ENCODE measurements at regions not wholly inside any gene's neighbourhood (a gene's known extent, or its start where the extent isn't known, plus 50 kb on each side); places are given as distances from the start of the nearest gene placed in this dataset.
"Not testable (repeated sequence)": the region's sequence is repeated elsewhere in the genome, so short reads cannot be mapped to it uniquely, and the experiment has no call there.

- DNase-seq = no peak
Observed at GRCh38 chr6:152811785-152812184, 61.2 kb downstream of the VIP start.

DNA sequence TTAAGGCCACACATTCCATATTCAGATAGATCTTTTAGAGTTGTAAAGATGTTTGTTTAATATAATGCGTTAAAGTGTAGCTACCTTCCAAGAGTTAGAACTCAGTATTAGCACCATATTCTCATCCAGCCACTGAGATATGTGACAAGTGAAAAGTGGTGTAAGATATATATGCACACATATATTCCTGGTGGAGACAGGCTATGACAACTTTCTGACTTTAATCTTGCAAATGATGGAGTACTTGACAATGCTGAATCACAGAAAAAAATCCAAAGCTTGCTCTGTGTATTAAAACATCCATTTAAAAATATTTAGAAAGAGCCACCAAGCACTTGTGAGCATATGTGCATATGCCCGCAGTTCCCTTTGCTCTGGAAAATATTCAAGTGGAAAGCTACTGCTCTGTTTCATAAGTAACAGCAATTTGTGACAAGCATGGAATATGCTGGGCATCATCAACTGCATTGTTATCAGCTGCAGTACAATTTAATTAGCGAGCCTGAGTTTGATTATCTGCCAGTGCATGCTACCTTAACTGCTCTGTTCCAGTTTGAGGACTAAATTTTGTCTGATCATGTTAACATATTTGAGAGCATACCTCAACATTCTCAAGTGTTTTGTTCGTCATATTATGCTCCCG, 64.8 kb downstream of the VIP start:
- DNase-seq = no peak

GRCh38 chr6:152816055-152816454, 65.5 kb downstream of the VIP start:
- no peak for DNase-seq

GRCh38 chr6:152821525-152821924, 70.9 kb downstream of the VIP start:
- DNase-seq = no peak

- DNase-seq = no peak
Observed at GRCh38 chr6:152824666-152825065, 74.1 kb downstream of the VIP start.

DNA sequence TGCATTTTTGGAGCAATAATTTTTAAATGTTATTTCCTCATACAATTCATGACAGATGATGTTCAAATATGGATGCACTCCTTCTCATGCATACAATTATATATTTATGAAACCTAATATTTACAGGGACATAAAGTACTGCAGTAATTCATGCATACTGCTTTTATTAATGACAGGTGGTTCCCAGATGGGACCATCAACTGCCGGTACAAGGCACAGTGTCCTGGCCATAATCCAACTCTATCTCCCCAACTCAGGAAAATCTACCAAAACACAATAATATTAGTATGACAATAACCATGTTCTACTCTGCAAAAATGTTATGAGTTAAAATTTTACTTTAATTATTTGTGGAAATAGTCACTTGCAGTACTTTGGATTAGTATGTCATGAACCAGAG, 77.8 kb downstream of the VIP start:
- no peak for DNase-seq

GRCh38 chr6:152834366-152834765, 83.8 kb downstream of the VIP start:
- not testable (repeated sequence) for DNase-seq

- DNase-seq = no peak
Observed at GRCh38 chr6:152836523-152836922, 85.9 kb downstream of the VIP start.

DNA sequence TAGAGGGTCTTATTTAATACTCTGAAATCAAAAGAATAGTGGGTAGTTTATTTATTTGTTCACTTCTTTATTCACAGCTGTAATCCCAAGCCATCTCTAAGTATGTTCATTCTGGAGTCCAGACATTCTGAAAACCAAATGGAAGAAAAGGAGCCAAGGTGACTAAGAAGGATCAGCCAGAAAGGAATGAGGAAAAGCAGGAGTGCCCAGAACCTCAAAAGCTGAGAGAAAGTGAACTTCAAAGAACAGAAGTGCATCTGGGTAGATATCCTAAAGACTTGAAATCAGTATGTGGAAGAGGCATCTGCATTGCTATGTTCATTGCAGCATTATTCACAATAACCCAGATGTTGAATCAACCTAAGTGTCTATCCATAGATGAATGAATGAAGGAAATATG, 94.8 kb downstream of the VIP start:
- DNase-seq = no peak

DNA sequence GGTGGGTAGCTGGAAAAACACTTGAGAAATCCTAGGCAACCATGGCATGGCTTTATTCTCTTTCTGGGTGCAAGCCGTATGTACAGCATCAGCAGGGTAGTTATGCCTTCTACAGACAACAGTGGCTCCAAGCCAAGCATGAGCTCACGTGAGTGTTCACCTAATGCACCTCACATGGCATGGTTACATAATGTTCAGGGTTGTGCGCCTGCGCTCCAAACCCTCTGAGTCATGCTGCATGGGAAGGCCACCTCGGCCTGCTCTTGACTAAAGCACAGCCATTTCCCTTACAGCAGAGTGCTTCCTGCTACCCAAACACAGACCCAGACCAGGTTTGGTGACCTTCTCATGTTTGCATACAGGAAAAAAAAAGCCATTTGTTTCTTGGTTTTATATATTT, 96.2 kb downstream of the VIP start:
- DNase-seq = no peak

GRCh38 chr6:152848919-152849318, 98.3 kb downstream of the VIP start:
- no peak for DNase-seq

GRCh38 chr6:152854086-152854795, 103.6 kb downstream of the VIP start:
- no peak for DNase-seq

DNA sequence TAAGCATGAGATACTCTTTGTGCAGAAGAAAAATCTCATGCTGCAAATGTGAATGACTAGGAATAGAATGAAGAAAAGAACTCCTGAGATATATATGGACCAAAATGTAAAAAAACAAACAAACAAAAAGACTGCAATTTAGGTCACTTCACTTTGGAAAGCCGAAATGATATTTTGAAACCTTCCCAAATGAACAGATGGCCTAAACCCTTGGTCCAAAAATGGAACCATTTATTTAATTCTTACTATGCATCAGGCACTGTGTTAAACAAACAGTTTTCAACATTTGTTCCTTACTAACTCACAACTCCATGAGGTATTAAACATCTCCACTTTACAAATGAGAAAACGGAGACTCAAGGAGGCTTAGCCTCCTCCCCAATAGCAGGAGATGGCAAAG, 107.5 kb downstream of the VIP start:
- no peak for DNase-seq

DNA sequence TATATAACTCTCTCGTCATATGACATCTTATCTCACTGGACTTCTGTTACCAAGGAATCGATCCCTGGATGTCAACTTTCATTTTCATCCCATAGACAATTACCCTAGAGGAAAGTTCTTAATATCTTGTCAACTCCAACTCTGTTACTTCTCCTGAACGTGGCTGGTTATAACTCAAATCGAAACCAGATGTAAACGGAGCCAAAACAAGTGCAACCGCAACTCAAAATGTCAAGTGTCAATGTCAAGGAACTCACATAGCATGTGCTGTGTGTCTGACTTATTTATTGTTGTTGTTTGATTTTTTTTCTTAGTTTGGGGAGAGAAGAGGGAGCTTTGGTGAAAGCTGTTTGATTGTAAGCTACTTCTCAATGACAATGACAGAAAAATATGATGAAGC, 108.6 kb downstream of the VIP start:
- no peak for DNase-seq

DNA sequence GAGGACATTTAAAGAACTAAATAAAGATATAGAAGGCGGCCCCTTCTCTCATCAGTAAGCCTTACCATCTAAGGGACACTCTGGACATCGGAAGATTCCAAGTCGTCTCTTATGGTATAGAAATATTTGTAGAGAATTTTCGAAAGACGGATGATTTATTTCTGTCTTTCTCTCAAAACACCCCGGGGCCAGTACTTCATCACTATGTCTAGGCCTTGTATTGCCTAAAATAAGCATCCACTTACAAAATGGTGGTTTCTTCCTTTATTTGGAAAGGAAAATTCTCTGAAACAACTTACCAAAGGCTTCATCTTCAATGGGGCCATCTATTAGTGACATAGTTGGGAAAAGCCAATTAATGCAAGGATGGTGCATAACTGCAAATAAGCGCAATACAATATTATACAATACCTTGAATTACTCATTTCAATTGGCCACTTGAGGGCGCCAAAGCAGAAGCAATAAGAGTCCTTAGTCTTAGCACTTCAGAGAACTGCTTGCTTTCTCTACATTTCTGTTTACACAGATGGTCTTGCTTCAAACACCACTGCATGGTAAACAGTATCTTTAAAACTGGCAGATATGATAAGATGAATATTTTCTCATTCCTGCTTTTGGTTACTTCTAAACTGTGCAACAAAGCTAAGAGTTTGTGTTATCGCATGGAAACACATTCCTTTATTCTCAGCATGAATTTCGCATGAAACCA, 113.2 kb downstream of the VIP start:
- DNase-seq = peak; percentile 25

DNA sequence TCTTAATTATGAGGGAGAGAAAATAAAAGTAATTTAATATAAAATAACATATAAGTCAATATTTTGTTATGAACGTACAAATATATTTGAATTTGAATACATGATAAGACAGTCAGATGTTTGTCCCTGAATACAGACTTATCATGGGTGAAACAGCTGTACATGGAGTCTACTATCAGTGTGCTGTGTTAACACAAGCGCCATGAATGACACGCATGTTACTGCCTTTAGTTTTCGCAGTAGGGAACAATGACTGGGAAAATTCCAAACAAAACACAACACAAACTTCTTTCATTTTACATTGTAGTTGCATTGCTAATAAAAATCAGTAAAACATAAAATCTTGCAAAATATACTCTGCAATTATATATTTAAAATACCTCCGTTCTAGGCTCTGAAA, 108.6 kb downstream of the FBXO5 start:
- no peak for DNase-seq

DNA sequence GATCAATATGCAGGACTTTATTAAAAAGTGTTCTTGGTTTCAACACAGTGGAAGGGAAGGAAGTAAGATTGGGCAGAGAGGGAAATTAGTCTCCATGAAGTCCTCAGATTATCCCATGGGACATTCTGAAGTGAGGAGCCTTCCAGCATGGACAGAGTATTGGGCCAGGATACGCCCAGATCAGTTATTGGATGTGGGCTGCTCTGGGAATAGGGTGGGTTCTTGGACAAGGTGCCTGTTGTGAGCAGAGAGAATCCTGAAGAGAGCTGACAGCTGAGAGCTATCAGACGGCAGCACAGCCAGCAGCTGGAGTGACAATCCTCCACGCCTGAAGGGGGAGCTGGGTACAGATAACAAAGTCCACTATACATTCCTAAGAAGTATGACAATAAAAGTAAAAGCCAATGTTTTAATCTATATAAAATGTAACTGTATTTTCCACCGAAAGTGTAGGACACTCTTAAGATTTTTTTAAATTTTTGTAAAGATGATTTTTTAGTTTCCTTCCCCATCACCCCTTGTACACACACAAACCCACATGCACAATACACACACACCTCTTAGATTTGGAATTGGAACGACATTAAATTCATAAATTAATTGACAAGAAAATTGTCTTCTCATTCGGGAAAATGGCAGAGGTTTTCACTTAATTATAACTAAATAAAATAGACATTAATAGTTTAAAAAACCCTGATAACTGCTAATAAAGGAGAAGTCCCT, 107.8 kb downstream of the FBXO5 start:
- no peak for DNase-seq

DNA sequence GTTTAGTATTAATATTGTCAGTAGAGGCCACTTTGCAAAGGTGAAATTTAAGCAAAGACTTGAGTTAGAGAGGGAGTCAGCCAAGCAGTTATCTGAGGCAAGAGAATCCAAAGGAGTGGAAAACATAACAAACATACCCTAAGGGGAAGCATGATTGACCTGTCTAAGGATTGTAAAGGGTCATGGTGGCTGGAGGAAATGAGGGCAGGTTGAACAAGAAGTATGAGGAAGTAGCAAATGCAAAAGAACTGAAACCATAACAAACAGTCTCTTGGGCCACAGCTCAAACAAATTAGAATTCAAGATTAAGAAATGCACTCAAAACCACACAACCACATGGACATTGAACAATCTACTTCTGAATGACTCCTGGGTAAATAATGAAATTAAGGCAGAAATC, 103.2 kb downstream of the FBXO5 start:
- DNase-seq = no peak

- no peak for DNase-seq
Observed at GRCh38 chr6:152893187-152893586, 89.7 kb downstream of the FBXO5 start.

DNA sequence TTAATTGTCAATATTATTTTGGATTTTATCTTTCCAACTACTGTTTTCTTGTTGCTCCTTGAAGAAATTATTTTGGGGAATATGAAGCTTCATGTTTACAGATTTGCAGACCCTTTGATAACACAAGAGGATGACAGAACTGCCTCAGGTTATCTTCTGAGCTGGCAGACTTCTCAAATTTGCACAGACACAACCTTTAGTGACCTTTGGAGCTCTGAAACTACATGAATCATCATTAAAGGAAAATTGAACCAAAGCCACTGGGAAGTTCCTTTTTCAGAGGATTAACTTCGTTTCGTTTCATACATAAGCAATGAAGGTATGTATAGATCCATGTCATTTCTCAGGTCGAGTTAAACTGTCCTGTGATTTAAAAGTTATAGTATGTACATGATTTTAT, 85.9 kb downstream of the FBXO5 start:
- no peak for DNase-seq

- no peak for DNase-seq
Observed at GRCh38 chr6:152897807-152898399, 84.9 kb downstream of the FBXO5 start.

DNA sequence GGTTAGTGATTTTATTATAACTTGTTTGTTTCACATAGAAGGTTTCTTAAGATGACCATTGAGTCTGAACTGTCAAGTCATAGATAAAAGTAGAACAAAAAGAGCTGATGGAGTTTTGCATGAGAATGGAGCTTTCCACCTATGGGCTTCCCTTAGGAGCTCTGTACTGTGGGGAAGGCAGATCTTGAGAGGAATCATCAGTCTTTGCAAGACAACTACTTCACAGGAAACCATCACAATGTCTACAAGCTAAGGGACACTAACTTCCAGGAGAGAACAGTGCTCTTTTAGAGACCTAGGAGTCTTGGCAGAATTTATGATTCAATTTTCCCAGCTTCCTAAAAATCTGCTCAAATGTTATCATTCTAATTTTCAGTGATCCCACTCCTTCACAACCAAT, 78.2 kb downstream of the FBXO5 start:
- DNase-seq = no peak

Measured in KG1 (cell line).